ENCODE measurements at regions not wholly inside any gene's neighbourhood (a gene's known extent, or its start where the extent isn't known, plus 50 kb on each side); places are given as distances from the start of the nearest gene placed in this dataset.
"Not testable (repeated sequence)": the region's sequence is repeated elsewhere in the genome, so short reads cannot be mapped to it uniquely, and the experiment has no call there.

GRCh38 chr1:111063595-111063994, 76.3 kb downstream of the DRAM2 start:
- no peak overlapping the region for H3K4me3 Mint-ChIP-seq (ENCODE audit: low read depth)
- no peaks in the 10 kb centered on the region for H3K36me3 Mint-ChIP-seq (ENCODE audit: low read depth)
- no peak overlapping the region for H3K27ac Mint-ChIP-seq
- H3K9me3 Mint-ChIP-seq: peaks cover 25% of the 10 kb centered on the region
- intact Hi-C loops (cut with micrococcal nuclease): no loop called here
- H3K4me1 Mint-ChIP-seq (ENCODE audit: low read depth): no peaks in the 10 kb centered on the region
- peaks cover 1% of the 10 kb centered on the region for H3K27me3 Mint-ChIP-seq (ENCODE audit: low read depth)
- no peak for DNase-seq (ENCODE audit: low spot score)

GRCh38 chr1:111062624-111063023, 77.3 kb downstream of the DRAM2 start:
- H3K36me3 Mint-ChIP-seq (ENCODE audit: low read depth): no peaks in the 10 kb centered on the region
- intact Hi-C loops (cut with micrococcal nuclease): no loop called here
- no peaks in the 10 kb centered on the region for H3K4me1 Mint-ChIP-seq (ENCODE audit: low read depth)
- H3K27ac Mint-ChIP-seq: no peak overlapping the region
- peaks cover 19% of the 10 kb centered on the region for H3K9me3 Mint-ChIP-seq
- H3K27me3 Mint-ChIP-seq (ENCODE audit: low read depth): peaks cover 1% of the 10 kb centered on the region
- DNase-seq (ENCODE audit: low spot score): no peak
- H3K4me3 Mint-ChIP-seq (ENCODE audit: low read depth): no peak overlapping the region

- no peaks in the 10 kb centered on the region for H3K36me3 Mint-ChIP-seq (ENCODE audit: low read depth)
- peaks cover 4% of the 10 kb centered on the region for H3K27me3 Mint-ChIP-seq (ENCODE audit: low read depth)
- H3K4me3 Mint-ChIP-seq (ENCODE audit: low read depth): no peak overlapping the region
- DNase-seq (ENCODE audit: low spot score): no peak
- H3K9me3 Mint-ChIP-seq: peaks cover 19% of the 10 kb centered on the region
- no peak overlapping the region for H3K27ac Mint-ChIP-seq
- intact Hi-C loops (cut with micrococcal nuclease): no loop called here
- no peaks in the 10 kb centered on the region for H3K4me1 Mint-ChIP-seq (ENCODE audit: low read depth)
These were observed 77.8 kb downstream of the DRAM2 start for GRCh38 chr1:111062081-111062480.

- Mint-ChIP-seq H3K27me3 (ENCODE audit: low read depth) (peaks cover 31% of the 10 kb centered on the region), H3K4me1 (ENCODE audit: low read depth) (peaks cover 4% of the 10 kb centered on the region), H3K36me3 (ENCODE audit: low read depth) (no peaks in the 10 kb centered on the region), H3K4me3 (ENCODE audit: low read depth) (no peak overlapping the region), H3K9me3 (no peaks in the 10 kb centered on the region), H3K27ac (no peak overlapping the region)
- DNase-seq (ENCODE audit: low spot score): no peak
- intact Hi-C loops (cut with micrococcal nuclease): no loop called here
These were observed 85.2 kb downstream of the DRAM2 start for GRCh38 chr1:111054656-111055055.

GRCh38 chr1:111052246-111052645, 87.6 kb downstream of the DRAM2 start:
- Mint-ChIP-seq H3K4me3 (ENCODE audit: low read depth) (no peak overlapping the region), H3K27me3 (ENCODE audit: low read depth) (peaks cover 37% of the 10 kb centered on the region), H3K27ac (no peak overlapping the region), H3K9me3 (peaks cover 10% of the 10 kb centered on the region), H3K4me1 (ENCODE audit: low read depth) (peaks cover 4% of the 10 kb centered on the region), H3K36me3 (ENCODE audit: low read depth) (no peaks in the 10 kb centered on the region)
- no peak for DNase-seq (ENCODE audit: low spot score)
- intact Hi-C loops (cut with micrococcal nuclease): no loop called here

- H3K9me3 Mint-ChIP-seq: peaks cover 10% of the 10 kb centered on the region
- H3K27ac Mint-ChIP-seq; intact Hi-C loops (cut with micrococcal nuclease); H3K4me1 Mint-ChIP-seq (ENCODE audit: low read depth); H3K36me3 Mint-ChIP-seq (ENCODE audit: low read depth); H3K4me3 Mint-ChIP-seq (ENCODE audit: low read depth); DNase-seq (ENCODE audit: low spot score): not testable (repeated sequence)
- peaks cover 34% of the 10 kb centered on the region for H3K27me3 Mint-ChIP-seq (ENCODE audit: low read depth)
These were observed 84.5 kb upstream of the LRIF1 start for GRCh38 chr1:111048253-111048652.

- no peak for DNase-seq (ENCODE audit: low spot score)
- Mint-ChIP-seq H3K9me3 (peaks cover 10% of the 10 kb centered on the region), H3K4me3 (ENCODE audit: low read depth) (no peak overlapping the region), H3K36me3 (ENCODE audit: low read depth) (no peaks in the 10 kb centered on the region), H3K4me1 (ENCODE audit: low read depth) (no peaks in the 10 kb centered on the region), H3K27ac (no peak overlapping the region), H3K27me3 (ENCODE audit: low read depth) (peaks cover 25% of the 10 kb centered on the region)
- intact Hi-C loops (cut with micrococcal nuclease): no loop called here
These were observed 81.5 kb upstream of the LRIF1 start for GRCh38 chr1:111045033-111045722.

- H3K27me3 Mint-ChIP-seq (ENCODE audit: low read depth): peaks cover 31% of the 10 kb centered on the region
- H3K36me3 Mint-ChIP-seq (ENCODE audit: low read depth): no peaks in the 10 kb centered on the region
- H3K4me3 Mint-ChIP-seq (ENCODE audit: low read depth): no peak overlapping the region
- peaks cover 6% of the 10 kb centered on the region for H3K9me3 Mint-ChIP-seq
- intact Hi-C loops (cut with micrococcal nuclease): no loop called here
- no peak overlapping the region for H3K27ac Mint-ChIP-seq
- H3K4me1 Mint-ChIP-seq (ENCODE audit: low read depth): no peaks in the 10 kb centered on the region
- DNase-seq (ENCODE audit: low spot score): no peak
These were observed 68.7 kb upstream of the LRIF1 start for GRCh38 chr1:111032295-111032897.

GRCh38 chr1:111030590-111030989, 66.9 kb upstream of the LRIF1 start:
- Mint-ChIP-seq H3K27me3 (ENCODE audit: low read depth) (peaks cover 27% of the 10 kb centered on the region), H3K4me1 (ENCODE audit: low read depth) (no peaks in the 10 kb centered on the region), H3K9me3 (no peaks in the 10 kb centered on the region), H3K36me3 (ENCODE audit: low read depth) (no peaks in the 10 kb centered on the region), H3K27ac (no peak overlapping the region), H3K4me3 (ENCODE audit: low read depth) (no peak overlapping the region)
- DNase-seq (ENCODE audit: low spot score): peak; percentile 27
- intact Hi-C loops (cut with micrococcal nuclease): loop anchor here (2.0 kb wide), 1 partner anchor 304 kb away; no protein-coding TSS in a partner anchor

- Mint-ChIP-seq H3K36me3 (ENCODE audit: low read depth) (no peaks in the 10 kb centered on the region), H3K27ac (no peak overlapping the region), H3K4me1 (ENCODE audit: low read depth) (no peaks in the 10 kb centered on the region), H3K9me3 (no peaks in the 10 kb centered on the region), H3K4me3 (ENCODE audit: low read depth) (no peak overlapping the region), H3K27me3 (ENCODE audit: low read depth) (peaks cover 27% of the 10 kb centered on the region)
- intact Hi-C loops (cut with micrococcal nuclease): no loop called here
- no peak for DNase-seq (ENCODE audit: low spot score)
These were observed 61.4 kb upstream of the LRIF1 start for GRCh38 chr1:111025109-111025508.

GRCh38 chr1:111015222-111015621, 51.5 kb upstream of the LRIF1 start:
- Mint-ChIP-seq H3K4me1 (ENCODE audit: low read depth) (no peaks in the 10 kb centered on the region), H3K9me3 (peaks cover 13% of the 10 kb centered on the region), H3K27ac (no peak overlapping the region), H3K27me3 (ENCODE audit: low read depth) (peaks cover 26% of the 10 kb centered on the region), H3K36me3 (ENCODE audit: low read depth) (no peaks in the 10 kb centered on the region), H3K4me3 (ENCODE audit: low read depth) (no peak overlapping the region)
- intact Hi-C loops (cut with micrococcal nuclease): no loop called here
- DNase-seq (ENCODE audit: low spot score): no peak
